Trophoblast cell (in vitro differentiated cells and primary cell): ENCODE measurements at regions not wholly inside any gene's neighbourhood (a gene's known extent, or its start where the extent isn't known, plus 50 kb on each side); places are given as distances from the start of the nearest gene placed in this dataset.

Experiments
- DNase-seq, 2 donors: peaks; one replicate each; pipeline ENCODE4 v3.0.0-alpha.2; 2016
- H2AFZ ChIP-seq: 2 replicates; pipeline ENCODE4 v1.6.1; 2013; ENCODE audit warnings: low read length, moderate library complexity, mild to moderate bottlenecking; ENCODE audit not compliant: insufficient read depth, poor library complexity
- H2AK5ac ChIP-seq: 2 replicates; pipeline ENCODE4 v1.6.1; 2013; ENCODE audit warnings: mild to moderate bottlenecking, low read length
- H2BK120ac ChIP-seq: 2 replicates; pipeline ENCODE4 v1.6.1; 2013; ENCODE audit warnings: low read length, mild to moderate bottlenecking, moderate library complexity; ENCODE audit not compliant: insufficient read depth, poor library complexity
- H2BK12ac ChIP-seq: 2 replicates; pipeline ENCODE4 v1.6.1; 2013; ENCODE audit warnings: mild to moderate bottlenecking, low read length, moderate library complexity
- H2BK5ac ChIP-seq: 2 replicates; pipeline ENCODE4 v1.6.1; 2013; ENCODE audit warnings: low read length, low read depth, moderate library complexity, mild to moderate bottlenecking; ENCODE audit not compliant: poor library complexity
- H3K14ac ChIP-seq: 2 replicates; pipeline ENCODE4 v1.6.1; 2013; ENCODE audit warnings: mild to moderate bottlenecking, low read length
- H3K18ac ChIP-seq: 2 replicates; pipeline ENCODE4 v1.6.1; 2013; ENCODE audit warnings: mild to moderate bottlenecking, low read length
- H3K23ac ChIP-seq: 2 replicates; pipeline ENCODE4 v1.6.1; 2013; ENCODE audit warnings: low read length
- H3K27ac ChIP-seq: 2 replicates; pipeline ENCODE4 v1.5.1; 2013; ENCODE audit warnings: low read depth, mild to moderate bottlenecking, inconsistent platforms, low read length, moderate library complexity
- H3K27me3 ChIP-seq: 2 replicates; pipeline ENCODE4 v1.6.1; 2013; ENCODE audit warnings: inconsistent platforms, mild to moderate bottlenecking, low read length, moderate library complexity; ENCODE audit not compliant: insufficient read depth
- H3K36me3 ChIP-seq, 2 experiments: 1 replicate in 1 of 2; 2 replicates in 1 of 2; pipeline ENCODE4 v1.6.1; 2013; ENCODE audit warnings: low read length in 2 of 2, mild to moderate bottlenecking in 2 of 2, moderate library complexity in 1 of 2; ENCODE audit not compliant: insufficient read depth in 2 of 2, control insufficient read depth in 1 of 2
- H3K4ac ChIP-seq: 2 replicates; pipeline ENCODE4 v1.6.1; 2013; ENCODE audit warnings: low read depth, mild to moderate bottlenecking, low read length, moderate library complexity
- H3K4me1 ChIP-seq, 2 experiments: 1 replicate in 1 of 2; 2 replicates in 1 of 2; pipeline ENCODE4 v1.6.1; 2013; ENCODE audit warnings: low read length in 2 of 2, mild to moderate bottlenecking in 2 of 2, moderate library complexity in 1 of 2; ENCODE audit not compliant: insufficient read depth in 2 of 2, control insufficient read depth in 1 of 2
- H3K4me2 ChIP-seq: 2 replicates; pipeline ENCODE4 v1.6.1; 2013; ENCODE audit warnings: inconsistent platforms, mild to moderate bottlenecking, low read length, moderate library complexity
- H3K4me3 ChIP-seq: 2 replicates; pipeline ENCODE4 v1.5.1; 2013; ENCODE audit warnings: mild to moderate bottlenecking, low read depth, low read length, inconsistent platforms
- H3K79me1 ChIP-seq: one replicate; pipeline ENCODE4 v1.6.1; 2013; ENCODE audit warnings: low read length
- H3K79me2 ChIP-seq: 2 replicates; pipeline ENCODE4 v1.6.1; 2013; ENCODE audit warnings: low read length, mild to moderate bottlenecking; ENCODE audit not compliant: control insufficient read depth, insufficient read depth, poor library complexity
- H3K9ac ChIP-seq: 2 replicates; pipeline ENCODE4 v1.6.1; 2013; ENCODE audit warnings: mild to moderate bottlenecking, low read length
- H3K9me3 ChIP-seq: 2 replicates; pipeline ENCODE4 v1.6.1; 2013; ENCODE audit warnings: low read depth, mild to moderate bottlenecking, control low read depth, inconsistent platforms, low read length; ENCODE audit not compliant: insufficient read depth
- H4K12ac ChIP-seq: 2 replicates; pipeline ENCODE4 v1.6.1; 2013; ENCODE audit warnings: low read depth, mild to moderate bottlenecking, low read length, moderate library complexity
- H4K8ac ChIP-seq: 2 replicates; pipeline ENCODE4 v1.6.1; 2013; ENCODE audit warnings: low read depth, mild to moderate bottlenecking, low read length, moderate library complexity
- H4K91ac ChIP-seq: one replicate; pipeline ENCODE4 v1.6.1; 2013; ENCODE audit warnings: low read depth, mild to moderate bottlenecking, low read length, moderate library complexity
- WGBS: extraction: QIAGEN DNeasy Blood & Tissue Kit; methylation state at CpG from one replicate; pipeline ENCODE4 v1.1.7; 2013; ENCODE audit warnings: missing lambda C conversion rate; ENCODE audit not compliant: insufficient read length, insufficient coverage; ENCODE audit errors: extremely low coverage; 5-methylcytosine and 5-hydroxymethylcytosine counted together

GRCh38 chr18:56214706-56215105 lies 423.7 kb downstream of the TXNL1 start:
- H2BK120ac ChIP-seq: no peak overlapping the region
- no peak overlapping the region for H3K4ac ChIP-seq
- H3K4me3 ChIP-seq: no peak overlapping the region
- no peak overlapping the region for H4K8ac ChIP-seq
- H3K4me1 ChIP-seq: no peaks in the 10 kb centered on the region
- H4K12ac ChIP-seq: no peak overlapping the region
- H3K9ac ChIP-seq: no peak overlapping the region
- H3K9me3 ChIP-seq: no peaks in the 10 kb centered on the region
- H2AFZ ChIP-seq: no peak overlapping the region
- no peak overlapping the region for H3K14ac ChIP-seq
- H3K36me3 ChIP-seq: no peaks in the 10 kb centered on the region
- H3K79me1 ChIP-seq: no peaks in the 10 kb centered on the region
- no peak overlapping the region for H2AK5ac ChIP-seq
- H2BK12ac ChIP-seq: no peak overlapping the region
- DNase-seq: no peak
- no peak overlapping the region for H2BK5ac ChIP-seq
- H3K27me3 ChIP-seq: no peaks in the 10 kb centered on the region
- H3K27ac ChIP-seq: no peak overlapping the region
- no peak overlapping the region for H3K23ac ChIP-seq
- no CpG with 5 or more reads among the region's 1 CpG for WGBS
- no peaks in the 10 kb centered on the region for H3K79me2 ChIP-seq
- H4K91ac ChIP-seq: no peak overlapping the region
- no peak overlapping the region for H3K18ac ChIP-seq
- no peak overlapping the region for H3K4me2 ChIP-seq

- Histone ChIP-seq H3K27ac (no peak overlapping the region), H3K4me2 (no peak overlapping the region), H4K12ac (no peak overlapping the region), H2AFZ (no peak overlapping the region), H3K9me3 (no peaks in the 10 kb centered on the region), H4K91ac (no peak overlapping the region), H3K79me2 (no peaks in the 10 kb centered on the region), H3K27me3 (no peaks in the 10 kb centered on the region), H2BK120ac (no peak overlapping the region), H2BK12ac (no peak overlapping the region), H3K4me1 (no peaks in the 10 kb centered on the region), H3K18ac (no peak overlapping the region), H3K36me3 (no peaks in the 10 kb centered on the region), H3K9ac (no peak overlapping the region), H3K4me3 (no peak overlapping the region), H2AK5ac (no peak overlapping the region), H3K23ac (no peak overlapping the region), H4K8ac (no peak overlapping the region), H3K14ac (no peak overlapping the region), H2BK5ac (no peak overlapping the region), H3K79me1 (no peaks in the 10 kb centered on the region), H3K4ac (no peak overlapping the region)
- no peak for DNase-seq
- WGBS: no CpG with 5 or more reads among the region's 3 CpGs
Measured at GRCh38 chr18:56210520-56210919, 427.9 kb downstream of the TXNL1 start.

GRCh38 chr18:56207989-56208388 lies 430.4 kb downstream of the TXNL1 start:
- H3K4me3 ChIP-seq: no peak overlapping the region
- no peak overlapping the region for H3K27ac ChIP-seq
- no peak overlapping the region for H2BK120ac ChIP-seq
- H3K36me3 ChIP-seq: no peaks in the 10 kb centered on the region
- no peaks in the 10 kb centered on the region for H3K4me1 ChIP-seq
- no peak for DNase-seq
- no peak overlapping the region for H3K23ac ChIP-seq
- no peak overlapping the region for H4K12ac ChIP-seq
- no peak overlapping the region for H2BK5ac ChIP-seq
- no peaks in the 10 kb centered on the region for H3K79me1 ChIP-seq
- H3K9me3 ChIP-seq: no peaks in the 10 kb centered on the region
- H4K8ac ChIP-seq: no peak overlapping the region
- no peak overlapping the region for H2AFZ ChIP-seq
- H2BK12ac ChIP-seq: no peak overlapping the region
- no peak overlapping the region for H4K91ac ChIP-seq
- H3K14ac ChIP-seq: no peak overlapping the region
- H2AK5ac ChIP-seq: no peak overlapping the region
- no peaks in the 10 kb centered on the region for H3K27me3 ChIP-seq
- no CpG with 5 or more reads among the region's 6 CpGs for WGBS
- no peak overlapping the region for H3K4me2 ChIP-seq
- no peak overlapping the region for H3K18ac ChIP-seq
- no peak overlapping the region for H3K4ac ChIP-seq
- H3K9ac ChIP-seq: no peak overlapping the region
- no peaks in the 10 kb centered on the region for H3K79me2 ChIP-seq

GRCh38 chr18:56204052-56204451 lies 434.3 kb downstream of the TXNL1 start:
- Histone ChIP-seq H3K18ac (no peak overlapping the region), H2BK12ac (no peak overlapping the region), H3K23ac (no peak overlapping the region), H3K27ac (no peak overlapping the region), H3K79me2 (no peaks in the 10 kb centered on the region), H3K4me3 (no peak overlapping the region), H3K36me3 (no peaks in the 10 kb centered on the region), H2AK5ac (no peak overlapping the region), H3K4me1 (peaks cover 0 to 5% of the 10 kb centered on the region in 2 experiments), H3K27me3 (no peaks in the 10 kb centered on the region), H3K9ac (no peak overlapping the region), H2AFZ (no peak overlapping the region), H4K91ac (no peak overlapping the region), H3K4me2 (no peak overlapping the region), H4K12ac (no peak overlapping the region), H4K8ac (no peak overlapping the region), H3K79me1 (no peaks in the 10 kb centered on the region), H3K9me3 (no peaks in the 10 kb centered on the region), H3K4ac (no peak overlapping the region), H2BK120ac (no peak overlapping the region), H3K14ac (no peak overlapping the region), H2BK5ac (no peak overlapping the region)
- no peak for DNase-seq
